Adipocyte (in vitro differentiated cells): ENCODE measurements at regions not wholly inside any gene's neighbourhood (a gene's known extent, or its start where the extent isn't known, plus 50 kb on each side); places are given as distances from the start of the nearest gene placed in this dataset.

ENCODE experiments used
- DNase-seq: peaks from one replicate; pipeline ENCODE4 v3.0.0-alpha.2; 2015; ENCODE audit warnings: low read depth
- H3K27me3 ChIP-seq: replicated peaks from 2 replicates; pipeline ENCODE4 v1.7.0; 2013; ENCODE audit warnings: mild to moderate bottlenecking, low read length, moderate library complexity; ENCODE audit not compliant: control insufficient read depth, insufficient read depth
- H3K36me3 ChIP-seq: 2 replicates; pipeline ENCODE4 v1.7.0; 2013; ENCODE audit warnings: low read length, mild to moderate bottlenecking, moderate library complexity; ENCODE audit not compliant: control insufficient read depth, insufficient read depth, severe bottlenecking
- H3K4me1 ChIP-seq: 2 replicates; pipeline ENCODE4 v1.7.0; 2013; ENCODE audit warnings: mild to moderate bottlenecking, low read length, moderate library complexity; ENCODE audit not compliant: control insufficient read depth, insufficient read depth
- H3K4me3 ChIP-seq: 2 replicates; pipeline ENCODE4 v1.7.0; 2013; ENCODE audit warnings: mild to moderate bottlenecking, low read length, moderate library complexity
- H3K9ac ChIP-seq: 2 replicates; pipeline ENCODE4 v1.7.0; 2013; ENCODE audit warnings: mild to moderate bottlenecking, low read length, moderate library complexity
- H3K9me3 ChIP-seq: 2 replicates; pipeline ENCODE4 v1.7.0; 2013; ENCODE audit warnings: mild to moderate bottlenecking, low read length, moderate library complexity; ENCODE audit not compliant: control insufficient read depth

GRCh38 chr17:72407336-72407909 is 286.6 kb downstream of the SOX9 start:
- peak overlapping the region; percentile 35 for H3K4me3 ChIP-seq
- no peaks in the 10 kb centered on the region for H3K36me3 ChIP-seq
- H3K9me3 ChIP-seq, result no peaks in the 10 kb centered on the region
- peak; percentile 95 for DNase-seq
- no peaks in the 10 kb centered on the region for H3K27me3 ChIP-seq
- peaks cover 27% of the 10 kb centered on the region for H3K4me1 ChIP-seq
- H3K9ac ChIP-seq, result no peak overlapping the region

- Histone ChIP-seq H3K9ac (no peak overlapping the region), H3K9me3 (no peaks in the 10 kb centered on the region), H3K4me3 (peak overlapping the region; percentile 35), H3K36me3 (no peaks in the 10 kb centered on the region), H3K27me3 (no peaks in the 10 kb centered on the region), H3K4me1 (peaks cover 32% of the 10 kb centered on the region)
- DNase-seq, result no peak
Measured at GRCh38 chr17:72407931-72408330, 287.1 kb downstream of the SOX9 start.

GRCh38 chr17:72408641-72409040 is 287.8 kb downstream of the SOX9 start:
- no peak for DNase-seq
- H3K4me1 ChIP-seq, result peaks cover 34% of the 10 kb centered on the region
- H3K9me3 ChIP-seq, result no peaks in the 10 kb centered on the region
- H3K36me3 ChIP-seq, result no peaks in the 10 kb centered on the region
- H3K27me3 ChIP-seq, result no peaks in the 10 kb centered on the region
- H3K4me3 ChIP-seq, result no peak overlapping the region
- H3K9ac ChIP-seq, result no peak overlapping the region

- no peaks in the 10 kb centered on the region for H3K27me3 ChIP-seq
- no peak for DNase-seq
Measured at GRCh38 chr17:72409405-72410002, 288.7 kb downstream of the SOX9 start.

GRCh38 chr17:72411124-72411563 is 290.3 kb downstream of the SOX9 start:
- no peak overlapping the region for H3K9ac ChIP-seq
- H3K4me1 ChIP-seq, result peaks cover 25% of the 10 kb centered on the region
- DNase-seq, result no peak
- H3K9me3 ChIP-seq, result no peaks in the 10 kb centered on the region
- H3K27me3 ChIP-seq, result no peaks in the 10 kb centered on the region
- no peak overlapping the region for H3K4me3 ChIP-seq
- H3K36me3 ChIP-seq, result no peaks in the 10 kb centered on the region

More at GRCh38 chr17:72409405-72410002, 288.7 kb downstream of the SOX9 start:
- H3K9ac ChIP-seq, result no peak overlapping the region
- no peaks in the 10 kb centered on the region for H3K9me3 ChIP-seq
- H3K36me3 ChIP-seq, result no peaks in the 10 kb centered on the region
- no peak overlapping the region for H3K4me3 ChIP-seq
- peaks cover 34% of the 10 kb centered on the region for H3K4me1 ChIP-seq

GRCh38 chr17:72412650-72413076 is 291.8 kb downstream of the SOX9 start:
- Histone ChIP-seq H3K9ac (no peak overlapping the region), H3K27me3 (no peaks in the 10 kb centered on the region), H3K4me1 (peaks cover 17% of the 10 kb centered on the region), H3K4me3 (no peak overlapping the region), H3K9me3 (peaks cover 10% of the 10 kb centered on the region), H3K36me3 (no peaks in the 10 kb centered on the region)
- peak; percentile 31 for DNase-seq

GRCh38 chr17:72413077-72414031 is 292.5 kb downstream of the SOX9 start:
- Histone ChIP-seq H3K4me1 (peaks cover 14% of the 10 kb centered on the region), H3K9me3 (peaks cover 17% of the 10 kb centered on the region), H3K4me3 (no peak overlapping the region), H3K36me3 (no peaks in the 10 kb centered on the region), H3K9ac (no peak overlapping the region), H3K27me3 (no peaks in the 10 kb centered on the region)
- DNase-seq, result no peak

- no peak overlapping the region for H3K4me3 ChIP-seq
- peaks cover 14% of the 10 kb centered on the region for H3K4me1 ChIP-seq
- H3K9ac ChIP-seq, result no peak overlapping the region
- DNase-seq, result no peak
- H3K36me3 ChIP-seq, result no peaks in the 10 kb centered on the region
- no peaks in the 10 kb centered on the region for H3K27me3 ChIP-seq
- peaks cover 20% of the 10 kb centered on the region for H3K9me3 ChIP-seq
Measured at GRCh38 chr17:72414032-72414396, 293.2 kb downstream of the SOX9 start.

- H3K27me3 ChIP-seq, result no peaks in the 10 kb centered on the region
- H3K9ac ChIP-seq, result no peak overlapping the region
- no peak overlapping the region for H3K4me3 ChIP-seq
- H3K4me1 ChIP-seq, result peaks cover 17% of the 10 kb centered on the region
- no peaks in the 10 kb centered on the region for H3K36me3 ChIP-seq
- DNase-seq, result no peak
- peaks cover 20% of the 10 kb centered on the region for H3K9me3 ChIP-seq
Measured at GRCh38 chr17:72414967-72415853, 294.4 kb downstream of the SOX9 start.

GRCh38 chr17:72416054-72416675 is 295.3 kb downstream of the SOX9 start:
- DNase-seq, result no peak
- no peak overlapping the region for H3K4me3 ChIP-seq
- no peaks in the 10 kb centered on the region for H3K27me3 ChIP-seq
- peaks cover 19% of the 10 kb centered on the region for H3K4me1 ChIP-seq
- H3K36me3 ChIP-seq, result no peaks in the 10 kb centered on the region
- no peak overlapping the region for H3K9ac ChIP-seq
- peaks cover 20% of the 10 kb centered on the region for H3K9me3 ChIP-seq
